ENCODE measurements at regions not wholly inside any gene's neighbourhood (a gene's known extent, or its start where the extent isn't known, plus 50 kb on each side); places are given as distances from the start of the nearest gene placed in this dataset.

GRCh38 chr11:64501500-64502427, 54.0 kb upstream of the SLC22A11 start:
- Histone ChIP-seq H3K27ac (peak overlapping the region; percentile 44), H3K27me3 (no peaks in the 10 kb centered on the region), H3K79me2 (no peaks in the 10 kb centered on the region), H3K4me2 (peak overlapping the region; percentile 18), H3K4me3 (no peak overlapping the region), H3K9me2 (replicated peaks; ENCODE audit: insufficient read depth) (no peaks in the 10 kb centered on the region), H4K20me1 (ENCODE audit: insufficient read depth, poor library complexity, severe bottlenecking) (no peaks in the 10 kb centered on the region), H3K36me3 (replicated peaks; ENCODE audit: insufficient read depth, low read depth) (no peaks in the 10 kb centered on the region), H3K9me3 (ENCODE audit: low read depth) (no peaks in the 10 kb centered on the region), H3K4me1 (ENCODE audit: insufficient read depth) (peaks cover 8% of the 10 kb centered on the region), H2AFZ (no peak overlapping the region)
- 64% methylated on average over 14 of the region's 14 CpGs for WGBS (ENCODE audit: low lambda C conversion rate, missing lambda C conversion rate)
- no peak for TF ChIP-seq EZH2 (IDR thresholded peaks at IDR 0.05; ENCODE audit: borderline replicate concordance)
- peak; percentile 54 for DNase-seq (ENCODE audit: low spot score)

- Histone ChIP-seq H2AFZ (no peak overlapping the region), H3K79me2 (no peaks in the 10 kb centered on the region), H3K27me3 (no peaks in the 10 kb centered on the region), H3K9me2 (replicated peaks; ENCODE audit: insufficient read depth) (no peaks in the 10 kb centered on the region), H3K4me1 (ENCODE audit: insufficient read depth) (peaks cover 8% of the 10 kb centered on the region), H4K20me1 (ENCODE audit: insufficient read depth, poor library complexity, severe bottlenecking) (no peaks in the 10 kb centered on the region), H3K4me2 (no peak overlapping the region), H3K27ac (no peak overlapping the region), H3K36me3 (replicated peaks; ENCODE audit: insufficient read depth, low read depth) (no peaks in the 10 kb centered on the region), H3K4me3 (no peak overlapping the region), H3K9me3 (ENCODE audit: low read depth) (no peaks in the 10 kb centered on the region)
- no peak for TF ChIP-seq CTCF (IDR thresholded peaks at IDR 0.05; ENCODE audit: poor library complexity)
- no peak for TF ChIP-seq EZH2 (IDR thresholded peaks at IDR 0.05; ENCODE audit: borderline replicate concordance)
- TF ChIP-seq EZH2phosphoT487 (IDR thresholded peaks at IDR 0.05; ENCODE audit: low read depth, severe bottlenecking, unreplicated experiment) = no peak
- WGBS (ENCODE audit: low lambda C conversion rate, missing lambda C conversion rate) = 96% methylated on average over 19 of the region's 19 CpGs
- DNase-seq (ENCODE audit: low spot score) = no peak
These were observed 53.1 kb upstream of the SLC22A11 start for GRCh38 chr11:64502634-64503033.

- Histone ChIP-seq H3K36me3 (replicated peaks; ENCODE audit: insufficient read depth, low read depth) (no peaks in the 10 kb centered on the region), H4K20me1 (ENCODE audit: insufficient read depth, poor library complexity, severe bottlenecking) (no peaks in the 10 kb centered on the region), H2AFZ (no peak overlapping the region), H3K4me1 (ENCODE audit: insufficient read depth) (peaks cover 8% of the 10 kb centered on the region), H3K79me2 (no peaks in the 10 kb centered on the region), H3K4me3 (no peak overlapping the region), H3K27me3 (no peaks in the 10 kb centered on the region), H3K27ac (no peak overlapping the region), H3K9me3 (ENCODE audit: low read depth) (no peaks in the 10 kb centered on the region), H3K9me2 (replicated peaks; ENCODE audit: insufficient read depth) (no peaks in the 10 kb centered on the region), H3K4me2 (no peak overlapping the region)
- no peak for TF ChIP-seq EZH2phosphoT487 (IDR thresholded peaks at IDR 0.05; ENCODE audit: low read depth, severe bottlenecking, unreplicated experiment)
- no peak for TF ChIP-seq EZH2 (IDR thresholded peaks at IDR 0.05; ENCODE audit: borderline replicate concordance)
- TF ChIP-seq CTCF (IDR thresholded peaks at IDR 0.05; ENCODE audit: poor library complexity) = no peak
- DNase-seq (ENCODE audit: low spot score) = peak; percentile 21
- WGBS (ENCODE audit: low lambda C conversion rate, missing lambda C conversion rate) = 77% methylated on average over 5 of the region's 5 CpGs
These were observed 52.5 kb upstream of the SLC22A11 start for GRCh38 chr11:64503186-64503753.

DNA sequence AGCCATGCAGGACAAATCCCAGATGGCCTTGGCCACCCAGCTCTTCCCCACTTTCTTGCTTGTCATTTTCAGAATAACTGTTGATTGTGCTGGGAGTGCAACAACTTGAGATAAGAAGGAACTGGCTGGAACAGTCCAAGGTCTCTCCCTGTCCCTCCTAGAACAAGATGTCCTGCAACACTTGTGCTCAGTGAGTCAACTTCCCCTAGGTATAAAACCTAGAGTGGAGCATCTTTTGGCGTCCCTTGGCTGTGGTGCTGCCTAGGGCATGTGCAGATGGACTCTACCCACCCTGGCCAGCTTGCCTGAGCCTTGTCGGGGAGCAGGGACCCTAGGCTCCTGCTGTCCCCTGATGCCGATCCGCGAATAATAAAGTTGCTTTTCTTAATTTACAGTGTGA, 50.7 kb upstream of the SLC22A11 start:
- H3K36me3 ChIP-seq (replicated peaks; ENCODE audit: insufficient read depth, low read depth) = no peaks in the 10 kb centered on the region
- H4K20me1 ChIP-seq (ENCODE audit: insufficient read depth, poor library complexity, severe bottlenecking) = no peaks in the 10 kb centered on the region
- no peak for DNase-seq (ENCODE audit: low spot score)
- no peak overlapping the region for H3K4me3 ChIP-seq
- no peaks in the 10 kb centered on the region for H3K9me3 ChIP-seq (ENCODE audit: low read depth)
- WGBS (ENCODE audit: low lambda C conversion rate, missing lambda C conversion rate) = 86% methylated on average over 5 of the region's 5 CpGs
- no peaks in the 10 kb centered on the region for H3K79me2 ChIP-seq
- no peak overlapping the region for H3K4me2 ChIP-seq
- H2AFZ ChIP-seq = no peak overlapping the region
- H3K4me1 ChIP-seq (ENCODE audit: insufficient read depth) = peaks cover 8% of the 10 kb centered on the region
- no peak for TF ChIP-seq EZH2phosphoT487 (IDR thresholded peaks at IDR 0.05; ENCODE audit: low read depth, severe bottlenecking, unreplicated experiment)
- no peak for TF ChIP-seq EZH2 (IDR thresholded peaks at IDR 0.05; ENCODE audit: borderline replicate concordance)
- no peak for TF ChIP-seq CTCF (IDR thresholded peaks at IDR 0.05; ENCODE audit: poor library complexity)
- no peaks in the 10 kb centered on the region for H3K27me3 ChIP-seq
- H3K27ac ChIP-seq = no peak overlapping the region
- no peaks in the 10 kb centered on the region for H3K9me2 ChIP-seq (replicated peaks; ENCODE audit: insufficient read depth)

Measured in hepatocyte (in vitro differentiated cells).